Fibroblast of pulmonary artery (primary cell): ENCODE measurements at regions not wholly inside any gene's neighbourhood (a gene's known extent, or its start where the extent isn't known, plus 50 kb on each side); places are given as distances from the start of the nearest gene placed in this dataset.

Source experiments
- DNase-seq: peaks from one replicate; pipeline ENCODE4 v3.0.0-alpha.2; 2010; ENCODE audit warnings: low read depth
- H3K4me3 ChIP-seq: replicated peaks from 2 replicates; pipeline ENCODE4 v1.5.1; 2011; ENCODE audit warnings: low read depth, mild to moderate bottlenecking, control low read depth, low read length, moderate library complexity
- TF ChIP-seq, protein P1 (sequence below): IDR thresholded peaks from 2 replicates; pipeline ENCODE4 v1.5.1; 2011; ENCODE audit warnings: mild to moderate bottlenecking, control low read depth, low read length, inconsistent platforms; ENCODE audit errors: missing control alignments

DNA sequence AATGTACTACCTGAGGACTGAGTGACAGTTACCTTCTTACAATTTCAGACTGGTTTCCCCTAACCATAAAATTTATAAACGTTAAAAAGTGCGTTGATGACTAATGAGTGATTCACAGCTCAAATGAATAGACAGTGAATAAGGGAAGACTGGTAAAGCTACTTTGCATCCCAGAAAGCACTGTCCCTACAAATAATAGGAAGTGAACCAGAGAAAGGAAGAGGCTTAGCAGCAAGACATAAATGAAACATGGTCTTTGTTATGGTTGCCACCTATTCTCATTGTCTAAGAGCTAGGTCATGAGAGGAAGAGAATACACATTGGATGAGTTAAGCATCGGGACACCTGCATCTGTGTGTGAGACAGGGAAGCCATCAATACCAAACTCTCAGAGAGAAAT is 849.2 kb downstream of the TAF11L14 start:
- DNase-seq: no peak
- TF ChIP-seq, protein P1, sequence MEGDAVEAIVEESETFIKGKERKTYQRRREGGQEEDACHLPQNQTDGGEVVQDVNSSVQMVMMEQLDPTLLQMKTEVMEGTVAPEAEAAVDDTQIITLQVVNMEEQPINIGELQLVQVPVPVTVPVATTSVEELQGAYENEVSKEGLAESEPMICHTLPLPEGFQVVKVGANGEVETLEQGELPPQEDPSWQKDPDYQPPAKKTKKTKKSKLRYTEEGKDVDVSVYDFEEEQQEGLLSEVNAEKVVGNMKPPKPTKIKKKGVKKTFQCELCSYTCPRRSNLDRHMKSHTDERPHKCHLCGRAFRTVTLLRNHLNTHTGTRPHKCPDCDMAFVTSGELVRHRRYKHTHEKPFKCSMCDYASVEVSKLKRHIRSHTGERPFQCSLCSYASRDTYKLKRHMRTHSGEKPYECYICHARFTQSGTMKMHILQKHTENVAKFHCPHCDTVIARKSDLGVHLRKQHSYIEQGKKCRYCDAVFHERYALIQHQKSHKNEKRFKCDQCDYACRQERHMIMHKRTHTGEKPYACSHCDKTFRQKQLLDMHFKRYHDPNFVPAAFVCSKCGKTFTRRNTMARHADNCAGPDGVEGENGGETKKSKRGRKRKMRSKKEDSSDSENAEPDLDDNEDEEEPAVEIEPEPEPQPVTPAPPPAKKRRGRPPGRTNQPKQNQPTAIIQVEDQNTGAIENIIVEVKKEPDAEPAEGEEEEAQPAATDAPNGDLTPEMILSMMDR: no peak

DNA sequence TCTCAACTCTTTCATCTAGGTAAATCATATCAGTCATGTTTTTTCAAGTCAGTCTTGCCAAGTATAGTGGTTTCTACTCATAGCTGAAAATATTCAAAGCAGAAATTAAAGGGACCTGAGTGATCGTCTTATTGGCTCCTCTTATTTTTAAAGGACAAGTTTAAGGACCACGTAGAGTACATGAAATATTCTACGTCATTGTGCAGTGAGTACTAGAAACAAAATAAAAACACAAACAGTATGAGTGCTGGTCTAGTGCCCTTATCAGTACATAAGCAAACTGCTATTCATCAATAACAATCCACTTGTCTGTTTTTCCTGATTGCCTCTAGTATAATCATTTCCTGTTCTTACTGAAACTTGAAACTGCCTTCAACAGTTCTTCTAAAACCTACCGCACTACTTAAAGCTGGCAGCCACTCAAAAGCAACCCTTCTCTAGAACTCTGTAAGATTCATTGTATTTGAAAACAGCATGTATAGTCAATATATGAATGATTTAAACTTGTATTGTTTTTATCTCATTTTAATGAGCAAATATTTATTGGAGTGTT is 853.7 kb downstream of the TAF11L14 start:
- DNase-seq: no peak
- TF ChIP-seq, protein P1: no peak
- H3K4me3 ChIP-seq: no peak overlapping the region

More for the DNA sequence above, 849.2 kb downstream of the TAF11L14 start:
- H3K4me3 ChIP-seq: no peak overlapping the region

DNA sequence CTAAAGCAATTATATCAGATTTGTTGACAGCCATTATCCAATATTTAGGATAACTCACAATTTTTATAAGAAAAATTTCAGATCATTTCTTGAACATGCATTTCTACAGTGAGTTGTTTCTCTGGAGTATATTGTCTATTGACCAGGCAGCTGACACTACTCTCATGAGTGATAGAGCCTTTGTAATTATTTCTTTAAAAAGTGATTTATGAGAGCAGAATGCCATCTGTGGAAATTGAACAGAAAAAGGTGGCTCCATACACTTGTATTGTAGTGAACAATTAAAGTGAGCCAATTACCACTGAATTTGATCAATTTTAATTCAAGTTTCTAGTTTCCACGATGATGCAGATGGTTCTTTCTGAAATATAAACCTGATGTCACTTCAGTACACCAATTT is 855.4 kb downstream of the TAF11L14 start:
- TF ChIP-seq, protein P1: no peak
- H3K4me3 ChIP-seq: no peak overlapping the region
- no peak for DNase-seq

DNA sequence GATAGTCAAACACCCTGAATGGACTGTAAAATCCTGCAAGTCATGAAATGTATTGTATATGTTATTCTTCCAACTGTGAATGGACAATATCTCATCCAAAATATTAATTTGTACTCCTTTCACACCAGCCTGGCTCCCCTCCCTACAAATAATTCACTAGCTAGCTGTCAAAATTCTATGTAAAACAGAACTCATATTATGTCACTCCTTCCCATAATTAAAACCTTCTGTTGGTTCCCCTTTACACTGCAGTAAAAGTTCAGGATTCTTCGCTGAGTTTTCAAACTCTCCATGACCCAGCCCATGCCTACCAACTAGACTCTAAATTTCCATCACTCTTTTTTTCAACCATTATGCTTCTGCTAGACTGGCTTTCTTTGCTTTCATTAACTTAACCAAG is 857.1 kb downstream of the TAF11L14 start:
- H3K4me3 ChIP-seq: no peak overlapping the region
- TF ChIP-seq, protein P1: no peak
- no peak for DNase-seq

DNA sequence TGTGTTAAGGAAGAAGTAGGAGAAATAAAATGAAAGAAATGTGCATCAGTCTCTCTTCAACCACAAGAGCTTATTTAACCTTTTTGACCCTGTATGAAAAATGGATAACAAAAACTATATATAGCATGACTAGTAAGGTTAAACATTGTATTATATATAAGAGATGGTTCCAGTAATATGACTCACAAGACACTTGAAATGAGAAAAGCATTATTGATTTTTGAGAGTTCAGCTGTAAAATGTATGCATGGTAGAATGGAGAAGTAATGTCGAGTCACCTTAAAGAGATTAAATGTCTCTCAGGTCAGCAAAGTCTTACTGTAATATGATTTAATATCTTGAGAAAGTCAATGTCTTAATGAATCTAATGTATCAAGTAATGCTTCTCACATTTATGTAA is 860.9 kb downstream of the TAF11L14 start:
- no peak for DNase-seq
- TF ChIP-seq, protein P1: no peak
- no peak overlapping the region for H3K4me3 ChIP-seq

DNA sequence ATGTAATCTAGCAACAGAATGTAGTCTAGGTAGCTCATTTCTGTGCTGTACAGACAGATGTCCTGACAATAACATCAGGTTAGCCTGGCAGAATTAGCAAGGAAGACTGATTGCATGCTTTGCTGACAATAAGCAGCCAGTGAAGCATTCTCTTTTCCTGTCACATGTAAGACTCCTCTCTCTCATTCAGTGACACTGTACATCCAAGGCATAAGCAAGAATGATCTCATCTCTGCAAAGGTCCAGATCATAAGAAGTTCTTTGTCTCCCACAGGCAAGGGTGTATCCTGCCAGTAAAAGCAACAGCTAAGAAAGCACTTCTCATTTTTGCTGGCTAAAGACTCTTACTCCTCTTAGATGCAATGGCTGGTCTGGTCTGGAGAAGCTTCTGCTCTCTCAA is 861.8 kb downstream of the TAF11L14 start:
- TF ChIP-seq, protein P1: no peak
- no peak for DNase-seq
- H3K4me3 ChIP-seq: no peak overlapping the region

DNA sequence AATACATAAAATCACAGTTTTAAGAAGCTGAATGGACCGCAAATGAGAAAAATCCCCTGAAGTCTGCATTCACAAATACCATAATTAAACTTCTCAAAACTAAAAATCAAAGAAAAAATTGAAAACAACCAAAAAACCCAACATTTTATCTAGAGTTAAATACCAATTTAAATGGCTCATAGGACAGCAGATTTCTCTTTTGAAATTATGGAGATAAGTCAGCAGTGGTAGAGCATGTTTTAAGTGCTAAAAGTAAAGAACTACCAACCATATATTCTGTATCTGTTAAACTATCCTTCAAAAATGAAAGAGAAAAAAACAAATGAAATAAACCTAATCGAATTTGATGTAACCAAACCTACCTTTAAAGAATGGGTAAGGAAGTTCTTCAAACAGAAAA is 862.8 kb downstream of the TAF11L14 start:
- TF ChIP-seq, protein P1: no peak
- no peak overlapping the region for H3K4me3 ChIP-seq

More for the DNA sequence above, 862.8 kb downstream of the TAF11L14 start:
- DNase-seq: no peak
